ENCODE measurements at regions not wholly inside any gene's neighbourhood (a gene's known extent, or its start where the extent isn't known, plus 50 kb on each side); places are given as distances from the start of the nearest gene placed in this dataset.

- TF ChIP-seq POU5F1 (IDR thresholded peaks at IDR 0.05; ENCODE audit: low read depth, low read length): no peak
- TF ChIP-seq TAF7 (optimal IDR thresholded peaks at IDR 0.05; ENCODE audit: borderline replicate concordance, low read depth, low read length): no peak
- TF ChIP-seq SP4 (IDR thresholded peaks at IDR 0.05; ENCODE audit: low read length): no peak
- no peak for TF ChIP-seq TEAD4 (IDR thresholded peaks at IDR 0.05; ENCODE audit: low read depth, low read length)
- TF ChIP-seq TBP (IDR thresholded peaks at IDR 0.05; ENCODE audit: low read depth, low read length): no peak
- no peak for TF ChIP-seq BRCA1 (IDR thresholded peaks at IDR 0.05; ENCODE audit: low read depth, low read length)
- TF ChIP-seq JUN (IDR thresholded peaks at IDR 0.05; ENCODE audit: low read depth, low read length): no peak
- TF ChIP-seq BACH1 (IDR thresholded peaks at IDR 0.05; ENCODE audit: low read length): no peak
- no peak for TF ChIP-seq MAFK (IDR thresholded peaks at IDR 0.05; ENCODE audit: low read depth, low read length)
- TF ChIP-seq SIRT6 (IDR thresholded peaks at IDR 0.05; ENCODE audit: low read length): no peak
- no peak for TF ChIP-seq ATF3 (IDR thresholded peaks at IDR 0.05; ENCODE audit: insufficient read depth, low read depth, low read length)
- no peak overlapping the region for H3K4me2 ChIP-seq (ENCODE audit: insufficient read depth in 1 of 2, low read depth in 2 of 2, low read length in 2 of 2)
- H3K14ac ChIP-seq (ENCODE audit: insufficient read length): no peak overlapping the region
- no peak overlapping the region for H3K4ac ChIP-seq (replicated peaks; ENCODE audit: insufficient read length, low read depth, low read length)
- no peak overlapping the region for H3K27ac ChIP-seq (ENCODE audit: low read depth, low read length)
- H4K8ac ChIP-seq (ENCODE audit: extremely low read depth, insufficient read depth, low read length): no peak overlapping the region
- H2BK20ac ChIP-seq (ENCODE audit: low read length): 0 out of 2 replicates have a peak overlapping the region, but pooled peaks have one; percentile 80
- no peak overlapping the region for H2BK15ac ChIP-seq (ENCODE audit: low read length)
- H4K5ac ChIP-seq (ENCODE audit: insufficient read length, low read depth, low read length): no peak overlapping the region
- peaks cover 0 to 3% (median 0%) of the 10 kb centered on the region in 4 experiments; a peak in 1 of 7 replicates for H3K27me3 ChIP-seq (replicated peaks in 1 of 4; ENCODE audit: control insufficient read depth in 3 of 4, extremely low read depth in 1 of 4, insufficient read depth in 3 of 4, low read length in 3 of 4)
- no peak overlapping the region for H2BK120ac ChIP-seq (replicated peaks; ENCODE audit: low read depth, low read length)
- no peaks in the 10 kb centered on the region for H3K36me3 ChIP-seq (ENCODE audit: control insufficient read depth in 2 of 4, insufficient read depth in 4 of 4, low read length in 3 of 4)
- no peak overlapping the region for H3K23ac ChIP-seq (ENCODE audit: insufficient read length)
- H3K9ac ChIP-seq (replicated peaks in 1 of 4; ENCODE audit: extremely low read depth in 1 of 4, low read depth in 3 of 4, low read length in 3 of 4): no peak overlapping the region
- H3K23me2 ChIP-seq (ENCODE audit: low read depth, low read length): no peaks in the 10 kb centered on the region
- CTCF ChIA-PET (ENCODE audit: partially characterized antibody): interaction anchor here (1.1 kb wide), 1 partner anchor 386 kb away, joined by 4 read pairs; no protein-coding TSS in a partner anchor
- no peak overlapping the region for H3K4me3 ChIP-seq (ENCODE audit: extremely low read depth in 1 of 4, insufficient read depth in 2 of 4, low read depth in 3 of 4, low read length in 4 of 4)
- no peak overlapping the region for H2BK5ac ChIP-seq (ENCODE audit: low read depth, low read length)
- H3K4me1 ChIP-seq (replicated peaks in 1 of 4; ENCODE audit: control insufficient read depth in 3 of 4, insufficient read depth in 4 of 4, low read length in 3 of 4): peaks cover 0 to 5% (median 2%) of the 10 kb centered on the region in 4 experiments; a peak in 4 of 7 replicates
- no peak overlapping the region for H2AK5ac ChIP-seq (ENCODE audit: low read depth, low read length)
- no peak overlapping the region for H3K18ac ChIP-seq (ENCODE audit: extremely low read depth, low read length)
- FAIRE-seq (no peak), DNase-seq (ENCODE audit: low read depth in 1 of 2, low spot score in 2 of 2) (no peak)
- 85% methylated on average over 2 of the region's 2 CpGs; no CpG with 5 or more reads in 1 of the 2 experiments for WGBS, 2 experiments (ENCODE audit: extremely low coverage in 1 of 2, insufficient coverage in 1 of 2, insufficient read length in 1 of 2, insufficient replicate concordance in 2 of 2, low coverage in 1 of 2, low lambda C conversion rate in 2 of 2, missing lambda C conversion rate in 1 of 2)
- H4K20me1 ChIP-seq (replicated peaks in 1 of 2; ENCODE audit: control insufficient read depth in 1 of 2, insufficient read depth in 2 of 2, low read length in 2 of 2): no peaks in the 10 kb centered on the region
- H4K91ac ChIP-seq (replicated peaks; ENCODE audit: insufficient read length, low read length): no peak overlapping the region
- H3K56ac ChIP-seq (replicated peaks; ENCODE audit: insufficient read length, low read depth, low read length): no peak overlapping the region
- H2BK12ac ChIP-seq (ENCODE audit: low read depth, low read length): no peak overlapping the region
- H2AFZ ChIP-seq (ENCODE audit: low read length): no peak overlapping the region
- no peaks in the 10 kb centered on the region for H3K79me1 ChIP-seq (ENCODE audit: low read depth, low read length)
- H3K9me3 ChIP-seq (ENCODE audit: insufficient read depth in 2 of 2, low read depth in 1 of 2, low read length in 1 of 2): no peaks in the 10 kb centered on the region
- H3K79me2 ChIP-seq (ENCODE audit: control insufficient read depth in 1 of 2, insufficient read depth in 2 of 2, low read length in 2 of 2): no peaks in the 10 kb centered on the region
- POLR2A ChIA-PET (ENCODE audit: partially characterized antibody): no interaction called here
Measured at GRCh38 chr1:232368821-232369321, 261.1 kb downstream of the SIPA1L2 start.

Measured in H1 (cell line).